ENCODE measurements at regions not wholly inside any gene's neighbourhood (a gene's known extent, or its start where the extent isn't known, plus 50 kb on each side); places are given as distances from the start of the nearest gene placed in this dataset.
"Not testable (repeated sequence)": the region's sequence is repeated elsewhere in the genome, so short reads cannot be mapped to it uniquely, and the experiment has no call there.

DNA sequence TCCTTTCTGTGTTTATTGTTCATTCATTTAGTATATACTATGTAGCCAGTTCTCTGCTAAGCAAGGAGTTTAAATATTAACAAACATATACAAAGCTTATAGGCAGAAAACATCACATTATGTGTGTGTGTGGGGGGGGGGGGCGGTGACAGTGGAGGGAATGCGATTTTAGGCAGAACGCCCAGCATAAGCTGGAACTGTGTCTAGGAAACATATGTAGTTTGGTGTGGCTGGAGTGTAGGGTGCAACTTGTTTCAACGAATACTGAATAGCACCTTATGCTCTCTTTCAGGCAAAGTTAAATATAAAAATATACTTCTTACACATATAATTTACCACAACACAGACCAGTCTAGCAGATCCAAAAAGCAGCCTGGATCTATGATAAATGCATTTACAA lies 980.6 kb downstream of the SLC6A15 start:
- H3K27me3 ChIP-seq (replicated peaks): no peaks in the 10 kb centered on the region
- H3K27ac ChIP-seq: no peak overlapping the region
- no peaks in the 10 kb centered on the region for H3K36me3 ChIP-seq (replicated peaks)
- TF ChIP-seq CTCF (IDR thresholded peaks at IDR 0.05; ENCODE audit: low read depth, low read length, missing control alignments): no peak
- H3K4me3 ChIP-seq (ENCODE audit: low read depth, low read length): no peak overlapping the region
- in situ Hi-C loops (cut with HindIII; ENCODE audit: low pct_ligation_motif_present, low sequenced_read_pairs): no loop called here
- no peak for DNase-seq

GRCh38 chr12:83931451-83931850 lies 981.1 kb downstream of the SLC6A15 start:
- H3K27ac ChIP-seq: no peak overlapping the region
- no peak for TF ChIP-seq CTCF (IDR thresholded peaks at IDR 0.05; ENCODE audit: low read depth, low read length, missing control alignments)
- in situ Hi-C loops (cut with HindIII; ENCODE audit: low pct_ligation_motif_present, low sequenced_read_pairs): no loop called here
- H3K4me3 ChIP-seq (ENCODE audit: low read depth, low read length): no peak overlapping the region
- no peaks in the 10 kb centered on the region for H3K36me3 ChIP-seq (replicated peaks)
- H3K27me3 ChIP-seq (replicated peaks): no peaks in the 10 kb centered on the region
- DNase-seq: no peak

GRCh38 chr12:83929792-83930191 lies 982.8 kb downstream of the SLC6A15 start:
- H3K27me3 ChIP-seq (replicated peaks); H3K27ac ChIP-seq; H3K4me3 ChIP-seq (ENCODE audit: low read depth, low read length); in situ Hi-C loops (cut with HindIII; ENCODE audit: low pct_ligation_motif_present, low sequenced_read_pairs); H3K36me3 ChIP-seq (replicated peaks); DNase-seq: not testable (repeated sequence)

GRCh38 chr12:83920821-83921547 lies 991.6 kb downstream of the SLC6A15 start:
- no peak for TF ChIP-seq CTCF (IDR thresholded peaks at IDR 0.05; ENCODE audit: low read depth, low read length, missing control alignments)
- no peaks in the 10 kb centered on the region for H3K36me3 ChIP-seq (replicated peaks)
- in situ Hi-C loops (cut with HindIII; ENCODE audit: low pct_ligation_motif_present, low sequenced_read_pairs): no loop called here
- H3K27me3 ChIP-seq (replicated peaks): no peaks in the 10 kb centered on the region
- no peak overlapping the region for H3K4me3 ChIP-seq (ENCODE audit: low read depth, low read length)
- DNase-seq: no peak
- no peak overlapping the region for H3K27ac ChIP-seq

DNA sequence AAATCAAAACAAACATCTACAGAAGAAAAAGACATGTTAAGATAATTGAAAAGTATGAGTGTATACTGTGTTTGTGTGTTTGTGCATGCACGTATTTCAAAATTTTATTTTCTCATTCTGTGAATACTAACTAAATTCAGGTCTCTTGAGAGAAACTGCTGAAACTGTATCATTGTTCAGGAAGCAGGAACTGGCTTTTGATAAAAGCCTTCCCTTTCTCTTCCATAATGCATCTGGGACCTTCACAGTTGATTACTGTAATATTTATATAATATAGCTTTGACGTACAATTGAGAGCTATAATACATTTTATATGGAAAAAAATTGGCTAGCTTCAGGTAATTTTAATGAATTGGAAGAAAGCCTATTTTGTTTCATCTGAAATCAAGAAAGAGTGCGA lies 993.5 kb downstream of the SLC6A15 start:
- in situ Hi-C loops (cut with HindIII; ENCODE audit: low pct_ligation_motif_present, low sequenced_read_pairs): no loop called here

GRCh38 chr12:83904175-83904574 lies 1008.4 kb downstream of the SLC6A15 start:
- TF ChIP-seq CTCF (IDR thresholded peaks at IDR 0.05; ENCODE audit: low read depth, low read length, missing control alignments): no peak
- no peak overlapping the region for H3K27ac ChIP-seq
- in situ Hi-C loops (cut with HindIII; ENCODE audit: low pct_ligation_motif_present, low sequenced_read_pairs): no loop called here
- no peak for DNase-seq
- H3K27me3 ChIP-seq (replicated peaks): no peaks in the 10 kb centered on the region
- no peak overlapping the region for H3K4me3 ChIP-seq (ENCODE audit: low read depth, low read length)
- no peaks in the 10 kb centered on the region for H3K36me3 ChIP-seq (replicated peaks)

More for the DNA sequence above, 993.5 kb downstream of the SLC6A15 start:
- no peaks in the 10 kb centered on the region for H3K27me3 ChIP-seq (replicated peaks)
- no peak for DNase-seq
- no peaks in the 10 kb centered on the region for H3K36me3 ChIP-seq (replicated peaks)
- TF ChIP-seq CTCF (IDR thresholded peaks at IDR 0.05; ENCODE audit: low read depth, low read length, missing control alignments): no peak
- no peak overlapping the region for H3K27ac ChIP-seq
- H3K4me3 ChIP-seq (ENCODE audit: low read depth, low read length): no peak overlapping the region
